IMR-90 (cell line): ENCODE measurements at regions not wholly inside any gene's neighbourhood (a gene's known extent, or its start where the extent isn't known, plus 50 kb on each side); places are given as distances from the start of the nearest gene placed in this dataset.

Experiments used
- ATAC-seq: fragments of 200-7000 bp; cut with Tn5 transposase; 2 replicates; pipeline ENCODE4 v1.9.1; 2020; ENCODE audit warnings: low read depth, mild to moderate bottlenecking, moderate library complexity
- BruUV-seq: library from RNA; stranded (reverse); fragments of 400-500 nt; replicated peaks from 2 replicates; lab custom pipeline; 2021; lab: Mats Ljungman, UMichigan
- CTCF ChIA-PET: fragments of 300-600 bp; formaldehyde crosslinking; extraction: SDS; loops from one replicate; lab custom pipeline; 2021; ENCODE audit warnings: antibody characterized with exemption; lab: Yijun Ruan, JAX
- POLR2A ChIA-PET: fragments of 300-600 bp; sonication (Branson Sonifier 250); formaldehyde crosslinking; loops from one replicate; lab custom pipeline; 2022; ENCODE audit warnings: antibody characterized with exemption; ENCODE audit not compliant: unreplicated experiment; lab: Charles Lee
- DNase-seq: peaks from one replicate; pipeline ENCODE4 v3.0.0; 2013
- H2AFZ ChIP-seq: replicated peaks from 2 replicates; pipeline ENCODE3; 2013; ENCODE audit warnings: low read length, mild to moderate bottlenecking; ENCODE audit not compliant: poor library complexity
- H2AK5ac ChIP-seq: 2 replicates; pipeline ENCODE4 v1.6.1; 2013; ENCODE audit warnings: low read depth, low read length, inconsistent platforms
- H2AK9ac ChIP-seq: replicated peaks from 2 replicates; pipeline ENCODE3; 2013; ENCODE audit warnings: mild to moderate bottlenecking, low read depth, low read length, moderate library complexity; ENCODE audit not compliant: poor library complexity
- H2BK120ac ChIP-seq: 2 replicates; pipeline ENCODE4 v1.6.1; 2013; ENCODE audit warnings: low read depth, low read length, inconsistent platforms
- H2BK15ac ChIP-seq: 3 replicates; pipeline ENCODE4 v1.6.1; 2013; ENCODE audit warnings: low read depth, low read length, inconsistent platforms
- H2BK20ac ChIP-seq: 2 replicates; pipeline ENCODE4 v1.6.1; 2013; ENCODE audit warnings: low read depth, mild to moderate bottlenecking, inconsistent platforms, low read length, moderate library complexity
- H2BK5ac ChIP-seq: 2 replicates; pipeline ENCODE4 v1.6.1; 2013; ENCODE audit warnings: mild to moderate bottlenecking, low read depth, low read length, inconsistent platforms; ENCODE audit not compliant: poor library complexity, severe bottlenecking
- H3K14ac ChIP-seq: replicated peaks from 2 replicates; pipeline ENCODE4 v1.6.1; 2013; ENCODE audit warnings: low read depth, low read length, inconsistent platforms
- H3K18ac ChIP-seq: 2 replicates; pipeline ENCODE4 v1.6.1; 2013; ENCODE audit warnings: low read depth, low read length, control low read depth
- H3K23ac ChIP-seq: 2 replicates; pipeline ENCODE4 v1.6.1; 2013; ENCODE audit warnings: low read depth, low read length, inconsistent platforms
- H3K27ac ChIP-seq: 2 replicates; pipeline ENCODE4 v1.5.1; 2013; ENCODE audit warnings: mild to moderate bottlenecking, control low read depth, low read length; ENCODE audit not compliant: insufficient read depth
- H3K27me3 ChIP-seq: 2 replicates; pipeline ENCODE4 v1.6.1; 2013; ENCODE audit warnings: low read length; ENCODE audit not compliant: control insufficient read depth, insufficient read depth
- H3K36me3 ChIP-seq: 2 replicates; pipeline ENCODE4 v1.6.1; 2013; ENCODE audit warnings: low read length, mixed read lengths; ENCODE audit not compliant: control insufficient read depth, insufficient read depth
- H3K4ac ChIP-seq: 2 replicates; pipeline ENCODE4 v1.6.1; 2013; ENCODE audit warnings: low read depth, low read length, inconsistent platforms
- H3K4me1 ChIP-seq: 2 replicates; pipeline ENCODE4 v1.6.1; 2013; ENCODE audit warnings: low read length, mixed read lengths; ENCODE audit not compliant: control insufficient read depth, insufficient read depth
- H3K4me2 ChIP-seq: 2 replicates; pipeline ENCODE4 v1.6.1; 2013; ENCODE audit warnings: low read depth, mild to moderate bottlenecking, control low read depth, low read length, moderate library complexity
- H3K4me3 ChIP-seq: 2 replicates; pipeline ENCODE4 v1.5.1; 2013; ENCODE audit warnings: low read depth, mild to moderate bottlenecking, control low read depth, low read length, moderate library complexity; ENCODE audit not compliant: insufficient read depth
- H3K56ac ChIP-seq: 2 replicates; pipeline ENCODE4 v1.6.1; 2013; ENCODE audit warnings: low read length, inconsistent platforms; ENCODE audit not compliant: insufficient read depth; ENCODE audit errors: extremely low read depth
- H3K79me1 ChIP-seq, 2 experiments: 2 replicates each; pipeline ENCODE4 v1.6.1; 2013; ENCODE audit warnings: low read length in 2 of 2, inconsistent platforms in 1 of 2, low read depth in 1 of 2
- H3K9ac ChIP-seq: 2 replicates; pipeline ENCODE4 v1.6.1; 2013; ENCODE audit warnings: low read depth, low read length, control low read depth
- H3K9me1 ChIP-seq: 2 replicates; pipeline ENCODE4 v1.6.1; 2013; ENCODE audit warnings: low read length, inconsistent platforms; ENCODE audit not compliant: insufficient read depth
- H3K9me3 ChIP-seq: 2 replicates; pipeline ENCODE4 v1.6.1; 2013; ENCODE audit warnings: low read length; ENCODE audit not compliant: control insufficient read depth, insufficient read depth
- H4K20me1 ChIP-seq: 2 replicates; pipeline ENCODE4 v1.6.1; 2013; ENCODE audit warnings: low read length, inconsistent platforms; ENCODE audit not compliant: insufficient read depth
- H4K5ac ChIP-seq: 2 replicates; pipeline ENCODE4 v1.6.1; 2013; ENCODE audit warnings: mild to moderate bottlenecking, low read depth, low read length, control low read depth
- H4K8ac ChIP-seq, 2 experiments: 2 replicates each; pipeline ENCODE4 v1.6.1; 2013; ENCODE audit warnings: low read depth in 2 of 2, low read length in 2 of 2, control low read depth in 1 of 2, inconsistent platforms in 1 of 2
- H4K91ac ChIP-seq: 2 replicates; pipeline ENCODE4 v1.6.1; 2013; ENCODE audit warnings: low read depth, low read length, inconsistent platforms; ENCODE audit not compliant: insufficient read depth
- BHLHE40 ChIP-seq: fragments of 150-350 bp; IDR thresholded peaks from 2 replicates; pipeline ENCODE4 v1.6.1; 2016; ENCODE audit warnings: mild to moderate bottlenecking, low read depth, low read length
- CEBPB ChIP-seq: IDR thresholded peaks from 2 replicates; pipeline ENCODE4 v1.6.1; 2012; ENCODE audit warnings: low read depth, low read length, improper control_type of control experiment
- CHD1 ChIP-seq: IDR thresholded peaks from 2 replicates; pipeline ENCODE4 v1.6.1; 2012; ENCODE audit warnings: low read depth, low read length, improper control_type of control experiment
- FOS ChIP-seq: fragments of 150-350 bp; IDR thresholded peaks from 2 replicates; pipeline ENCODE4 v1.6.1; 2016; ENCODE audit warnings: low read depth, low read length
- MAFK ChIP-seq: IDR thresholded peaks from 2 replicates; pipeline ENCODE4 v1.6.1; 2012; ENCODE audit warnings: low read depth, low read length, improper control_type of control experiment
- MAZ ChIP-seq: IDR thresholded peaks from 2 replicates; pipeline ENCODE4 v1.6.1; 2012; ENCODE audit warnings: low read depth, mild to moderate bottlenecking, low read length, improper control_type of control experiment, moderate library complexity, borderline replicate concordance
- NFE2L2 ChIP-seq: fragments of 150-350 bp; IDR thresholded peaks from 2 replicates; pipeline ENCODE4 v1.6.1; 2016; ENCODE audit warnings: low read depth, mild to moderate bottlenecking, low read length
- POLR2A ChIP-seq: IDR thresholded peaks from 2 replicates; pipeline ENCODE4 v1.6.1; 2012; ENCODE audit warnings: mild to moderate bottlenecking, low read depth, low read length
- RAD21 ChIP-seq: IDR thresholded peaks from 2 replicates; pipeline ENCODE4 v1.6.1; 2012; ENCODE audit warnings: low read length, improper control_type of control experiment
- RFX5 ChIP-seq: IDR thresholded peaks from 2 replicates; pipeline ENCODE4 v1.8.0; 2012; ENCODE audit warnings: low read depth, mild to moderate bottlenecking, low read length, moderate library complexity
- SMC3 ChIP-seq: fragments of 150-350 bp; IDR thresholded peaks from 2 replicates; pipeline ENCODE4 v1.6.1; 2016; ENCODE audit warnings: low read depth, mild to moderate bottlenecking, antibody characterized with exemption, low read length, moderate library complexity
- WGBS, 2 experiments: methylation state at CpG; one replicate each; pipeline versions ENCODE4 v1.1.5 to v1.1.7; 2013; ENCODE audit warnings: missing lambda C conversion rate in 2 of 2; ENCODE audit not compliant: insufficient read length in 1 of 2; ENCODE audit errors: extremely low coverage in 2 of 2; 5-methylcytosine and 5-hydroxymethylcytosine counted together
- dilution Hi-C: fragments of 300-500 bp; cut with HindIII; formaldehyde crosslinking; loops from one replicate; pipeline ENCODE4 v1.14.3; 2018; ENCODE audit warnings: low sequenced_read_pairs; ENCODE audit not compliant: unreplicated experiment
- in situ Hi-C: fragments of 300-500 bp; cut with MboI; formaldehyde crosslinking; loops from 3 replicates; pipeline ENCODE4 v1.14.3; 2019; ENCODE audit warnings: low sequenced_read_pairs, inconsistent platforms, mixed read lengths
- intact Hi-C: fragments of 100-400 bp; cut with micrococcal nuclease; formaldehyde crosslinking; loops from 2 replicates; pipeline ENCODE4 v1.10.0; 2022
- TF ChIP-seq, protein P1 (sequence below): fragments of 150-350 bp; IDR thresholded peaks from 2 replicates; pipeline ENCODE4 v1.6.1; 2016; ENCODE audit warnings: low read depth, mild to moderate bottlenecking, low read length, moderate library complexity, borderline replicate concordance
- TF ChIP-seq, protein P2 (sequence below): fragments of 150-350 bp; IDR thresholded peaks from 2 replicates; pipeline ENCODE4 v1.6.1; 2017; ENCODE audit warnings: mild to moderate bottlenecking, antibody characterized with exemption, low read length, low read depth
- TF ChIP-seq, protein P3 (sequence below): conservative IDR thresholded peaks from 2 replicates; pipeline ENCODE4 v1.5.1; 2012; ENCODE audit warnings: mild to moderate bottlenecking, low read depth, low read length, improper control_type of control experiment

DNA sequence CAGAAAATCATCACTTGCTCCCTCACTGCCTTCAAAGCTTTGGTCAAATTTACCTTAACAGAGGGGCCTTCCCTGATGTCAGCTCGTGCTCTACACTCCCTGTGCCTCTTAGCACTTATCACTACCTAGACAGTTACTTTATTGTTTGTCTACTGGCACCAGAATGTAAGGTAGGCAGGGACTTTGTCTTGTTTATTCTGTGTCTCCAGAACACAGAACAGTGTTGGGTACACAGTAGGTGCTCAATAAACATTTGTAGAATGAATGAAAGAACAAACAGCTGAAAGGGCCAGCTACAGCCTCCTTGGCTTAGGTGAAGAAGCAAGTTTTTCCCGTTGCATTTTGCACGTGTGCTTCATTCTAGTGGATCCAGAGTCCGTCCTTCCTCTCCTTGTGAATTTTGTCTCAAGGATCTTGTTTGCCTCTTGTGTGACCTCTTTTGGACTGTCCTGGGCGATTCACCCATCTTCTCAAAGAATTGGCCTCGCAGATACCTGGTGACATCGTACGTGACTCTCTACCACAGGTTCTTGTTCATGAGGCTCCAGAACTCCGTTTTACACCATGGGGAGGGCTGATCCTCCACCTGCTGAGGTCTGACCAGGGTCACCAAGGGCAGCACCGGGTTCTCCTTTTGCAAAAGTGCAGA, 84.2 kb upstream of the ARMC2 start:
- Histone ChIP-seq H3K4ac (no peak overlapping the region), H3K27me3 (no peaks in the 10 kb centered on the region; the same call in 1 of the 2 replicates), H4K91ac (no peak overlapping the region), H3K4me1 (peaks cover 5% of the 10 kb centered on the region; the same call in 1 of the 2 replicates), H3K79me1 (no peaks in the 10 kb centered on the region), H2AK5ac (no peak overlapping the region), H2BK20ac (no peak overlapping the region), H3K27ac (no peak overlapping the region), H2AK9ac (no peak overlapping the region), H4K8ac (no peak overlapping the region), H3K9me3 (no peaks in the 10 kb centered on the region), H3K9me1 (peaks cover 5% of the 10 kb centered on the region; the same call in 1 of the 2 replicates), H2BK15ac (no peak overlapping the region), H3K4me3 (no peak overlapping the region), H2BK120ac (no peak overlapping the region), H3K9ac (no peak overlapping the region), H3K56ac (no peak overlapping the region), H2BK5ac (no peak overlapping the region), H2AFZ (no peak overlapping the region), H3K36me3 (no peaks in the 10 kb centered on the region), H3K14ac (no peak overlapping the region), H3K18ac (no peak overlapping the region), H4K5ac (no peak overlapping the region), H4K20me1 (no peaks in the 10 kb centered on the region), H3K23ac (no peak overlapping the region), H3K4me2 (no peak overlapping the region)
- dilution Hi-C loops (no loop called here), in situ Hi-C loops (no loop called here), intact Hi-C loops (no loop called here)
- CTCF ChIA-PET: no interaction called here
- DNase-seq (no peak), ATAC-seq (no peak)
- 84% methylated on average over 7 of the region's 10 CpGs; no CpG with 5 or more reads in 1 of the 2 experiments for WGBS, 2 experiments
- no peak for TF ChIP-seq CHD1
- no peak for TF ChIP-seq RFX5
- TF ChIP-seq, protein P1, sequence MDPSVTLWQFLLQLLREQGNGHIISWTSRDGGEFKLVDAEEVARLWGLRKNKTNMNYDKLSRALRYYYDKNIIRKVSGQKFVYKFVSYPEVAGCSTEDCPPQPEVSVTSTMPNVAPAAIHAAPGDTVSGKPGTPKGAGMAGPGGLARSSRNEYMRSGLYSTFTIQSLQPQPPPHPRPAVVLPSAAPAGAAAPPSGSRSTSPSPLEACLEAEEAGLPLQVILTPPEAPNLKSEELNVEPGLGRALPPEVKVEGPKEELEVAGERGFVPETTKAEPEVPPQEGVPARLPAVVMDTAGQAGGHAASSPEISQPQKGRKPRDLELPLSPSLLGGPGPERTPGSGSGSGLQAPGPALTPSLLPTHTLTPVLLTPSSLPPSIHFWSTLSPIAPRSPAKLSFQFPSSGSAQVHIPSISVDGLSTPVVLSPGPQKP: no peak
- TF ChIP-seq BHLHE40: no peak
- TF ChIP-seq, protein P2, sequence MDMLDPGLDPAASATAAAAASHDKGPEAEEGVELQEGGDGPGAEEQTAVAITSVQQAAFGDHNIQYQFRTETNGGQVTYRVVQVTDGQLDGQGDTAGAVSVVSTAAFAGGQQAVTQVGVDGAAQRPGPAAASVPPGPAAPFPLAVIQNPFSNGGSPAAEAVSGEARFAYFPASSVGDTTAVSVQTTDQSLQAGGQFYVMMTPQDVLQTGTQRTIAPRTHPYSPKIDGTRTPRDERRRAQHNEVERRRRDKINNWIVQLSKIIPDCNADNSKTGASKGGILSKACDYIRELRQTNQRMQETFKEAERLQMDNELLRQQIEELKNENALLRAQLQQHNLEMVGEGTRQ: no peak
- no peak for TF ChIP-seq MAFK
- TF ChIP-seq POLR2A: no peak
- no peak for TF ChIP-seq SMC3
- TF ChIP-seq CEBPB: no peak
- TF ChIP-seq RAD21: no peak
- no peak for TF ChIP-seq FOS
- no peak for TF ChIP-seq NFE2L2
- no peak for TF ChIP-seq MAZ
- TF ChIP-seq, protein P3, sequence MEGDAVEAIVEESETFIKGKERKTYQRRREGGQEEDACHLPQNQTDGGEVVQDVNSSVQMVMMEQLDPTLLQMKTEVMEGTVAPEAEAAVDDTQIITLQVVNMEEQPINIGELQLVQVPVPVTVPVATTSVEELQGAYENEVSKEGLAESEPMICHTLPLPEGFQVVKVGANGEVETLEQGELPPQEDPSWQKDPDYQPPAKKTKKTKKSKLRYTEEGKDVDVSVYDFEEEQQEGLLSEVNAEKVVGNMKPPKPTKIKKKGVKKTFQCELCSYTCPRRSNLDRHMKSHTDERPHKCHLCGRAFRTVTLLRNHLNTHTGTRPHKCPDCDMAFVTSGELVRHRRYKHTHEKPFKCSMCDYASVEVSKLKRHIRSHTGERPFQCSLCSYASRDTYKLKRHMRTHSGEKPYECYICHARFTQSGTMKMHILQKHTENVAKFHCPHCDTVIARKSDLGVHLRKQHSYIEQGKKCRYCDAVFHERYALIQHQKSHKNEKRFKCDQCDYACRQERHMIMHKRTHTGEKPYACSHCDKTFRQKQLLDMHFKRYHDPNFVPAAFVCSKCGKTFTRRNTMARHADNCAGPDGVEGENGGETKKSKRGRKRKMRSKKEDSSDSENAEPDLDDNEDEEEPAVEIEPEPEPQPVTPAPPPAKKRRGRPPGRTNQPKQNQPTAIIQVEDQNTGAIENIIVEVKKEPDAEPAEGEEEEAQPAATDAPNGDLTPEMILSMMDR: no peak
- POLR2A ChIA-PET: no interaction called here
- BruUV-seq: no TSS peak
